Osteoblast (primary cell): ENCODE measurements at regions not wholly inside any gene's neighbourhood (a gene's known extent, or its start where the extent isn't known, plus 50 kb on each side); places are given as distances from the start of the nearest gene placed in this dataset.
A peak's percentile ranks its signal among the peaks of the same experiment; 100 is the strongest.

Source experiments
- DNase-seq: peaks from one replicate; pipeline ENCODE4 v3.0.0; 2011; ENCODE audit warnings: low spot score, mixed read lengths; ENCODE audit not compliant: insufficient read length; ENCODE audit errors: missing footprints
- H2AFZ ChIP-seq: 2 replicates; pipeline ENCODE4 v1.6.0; 2011; ENCODE audit warnings: mild to moderate bottlenecking, low read length
- H3K27ac ChIP-seq: 2 replicates; pipeline ENCODE4 v1.5.1; 2011; ENCODE audit warnings: mild to moderate bottlenecking, low read depth, low read length, moderate library complexity
- H3K27me3 ChIP-seq: 2 replicates; pipeline ENCODE4 v1.6.0; 2012; ENCODE audit warnings: mild to moderate bottlenecking, control low read depth, inconsistent platforms, low read length, moderate library complexity; ENCODE audit not compliant: insufficient read depth
- H3K36me3 ChIP-seq: 2 replicates; pipeline ENCODE4 v1.5.1; 2011; ENCODE audit warnings: mild to moderate bottlenecking, low read length, control low read depth, moderate library complexity; ENCODE audit not compliant: insufficient read depth
- H3K4me1 ChIP-seq: 2 replicates; pipeline ENCODE4 v1.5.1; 2011; ENCODE audit warnings: mild to moderate bottlenecking, low read length, control low read depth, moderate library complexity; ENCODE audit not compliant: insufficient read depth
- H3K4me2 ChIP-seq: 2 replicates; pipeline ENCODE4 v1.6.0; 2011; ENCODE audit warnings: mild to moderate bottlenecking, low read length; ENCODE audit not compliant: insufficient read depth
- H3K4me3 ChIP-seq: fragments of 200-600 bp; sonication (generic); 3 replicates; pipeline ENCODE4 v1.5.1; 2012; ENCODE audit warnings: mild to moderate bottlenecking, low read length, inconsistent platforms; ENCODE audit not compliant: insufficient read depth
- H3K79me2 ChIP-seq: 2 replicates; pipeline ENCODE4 v1.6.0; 2012; ENCODE audit warnings: mild to moderate bottlenecking, low read length, control low read depth, inconsistent platforms; ENCODE audit not compliant: insufficient read depth
- H3K9me3 ChIP-seq: 2 replicates; pipeline ENCODE4 v1.5.1; 2011; ENCODE audit warnings: low read depth, low read length, control low read depth
- H4K20me1 ChIP-seq: 2 replicates; pipeline ENCODE4 v1.6.0; 2012; ENCODE audit warnings: mild to moderate bottlenecking, low read length, control low read depth; ENCODE audit not compliant: insufficient read depth
- TF ChIP-seq, protein P1 (sequence below): IDR thresholded peaks from 2 replicates; pipeline ENCODE4 v1.5.1; 2011; ENCODE audit warnings: mild to moderate bottlenecking, low read depth, low read length, moderate library complexity; ENCODE audit errors: extremely low read depth

DNA sequence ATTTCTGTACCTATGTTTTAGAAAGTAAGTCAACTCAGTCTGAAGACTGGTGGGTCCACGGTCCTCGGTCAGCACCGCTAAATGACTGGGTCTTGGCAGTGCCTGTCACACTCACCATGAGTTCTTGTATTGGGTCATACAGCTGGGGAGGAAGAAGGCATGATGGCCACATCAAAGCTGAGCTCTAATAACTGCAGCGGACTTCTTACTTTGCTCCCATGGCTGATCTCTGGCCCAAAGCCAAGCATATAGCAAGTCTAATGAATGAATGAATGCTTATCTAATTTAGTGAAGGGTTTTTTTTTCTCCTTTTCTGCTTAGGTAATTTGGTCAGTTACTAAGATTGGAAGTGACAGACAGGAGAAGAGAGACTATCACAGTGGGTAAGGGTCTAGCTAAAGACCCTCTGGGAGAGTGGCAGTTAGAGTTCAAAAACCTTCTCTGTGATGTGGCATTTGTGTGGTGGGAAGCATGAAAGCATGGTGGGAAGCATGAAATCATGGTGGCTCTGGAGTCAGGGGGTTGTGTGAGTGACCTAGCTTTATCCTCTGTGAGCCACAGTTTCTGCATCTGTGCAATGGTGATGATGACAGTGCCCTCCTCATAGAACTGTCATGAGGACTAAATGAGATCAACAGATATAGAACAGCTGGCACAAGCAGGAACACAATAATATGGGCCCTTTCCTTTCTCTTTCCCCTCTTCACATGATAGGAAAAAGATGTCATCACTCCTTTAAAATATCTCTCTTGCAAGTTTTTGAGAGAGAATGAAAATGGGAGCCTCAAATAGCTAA is 78.9 kb upstream of the JAK1 start:
- Histone ChIP-seq H3K4me2 (no peak overlapping the region), H3K4me1 (no peaks in the 10 kb centered on the region), H3K9me3 (no peaks in the 10 kb centered on the region), H2AFZ (no peak overlapping the region), H3K36me3 (no peaks in the 10 kb centered on the region), H3K27ac (no peak overlapping the region), H3K79me2 (no peaks in the 10 kb centered on the region), H4K20me1 (no peaks in the 10 kb centered on the region), H3K4me3 (no peak overlapping the region), H3K27me3 (no peaks in the 10 kb centered on the region)
- TF ChIP-seq, protein P1, sequence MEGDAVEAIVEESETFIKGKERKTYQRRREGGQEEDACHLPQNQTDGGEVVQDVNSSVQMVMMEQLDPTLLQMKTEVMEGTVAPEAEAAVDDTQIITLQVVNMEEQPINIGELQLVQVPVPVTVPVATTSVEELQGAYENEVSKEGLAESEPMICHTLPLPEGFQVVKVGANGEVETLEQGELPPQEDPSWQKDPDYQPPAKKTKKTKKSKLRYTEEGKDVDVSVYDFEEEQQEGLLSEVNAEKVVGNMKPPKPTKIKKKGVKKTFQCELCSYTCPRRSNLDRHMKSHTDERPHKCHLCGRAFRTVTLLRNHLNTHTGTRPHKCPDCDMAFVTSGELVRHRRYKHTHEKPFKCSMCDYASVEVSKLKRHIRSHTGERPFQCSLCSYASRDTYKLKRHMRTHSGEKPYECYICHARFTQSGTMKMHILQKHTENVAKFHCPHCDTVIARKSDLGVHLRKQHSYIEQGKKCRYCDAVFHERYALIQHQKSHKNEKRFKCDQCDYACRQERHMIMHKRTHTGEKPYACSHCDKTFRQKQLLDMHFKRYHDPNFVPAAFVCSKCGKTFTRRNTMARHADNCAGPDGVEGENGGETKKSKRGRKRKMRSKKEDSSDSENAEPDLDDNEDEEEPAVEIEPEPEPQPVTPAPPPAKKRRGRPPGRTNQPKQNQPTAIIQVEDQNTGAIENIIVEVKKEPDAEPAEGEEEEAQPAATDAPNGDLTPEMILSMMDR, result no peak
- no peak for DNase-seq

GRCh38 chr1:65048335-65048734 is 82.0 kb upstream of the JAK1 start:
- DNase-seq, result peak; percentile 62
- Histone ChIP-seq H3K9me3 (no peaks in the 10 kb centered on the region), H3K27ac (no peak overlapping the region), H3K4me3 (no peak overlapping the region), H3K4me1 (no peaks in the 10 kb centered on the region), H2AFZ (no peak overlapping the region), H3K27me3 (no peaks in the 10 kb centered on the region), H4K20me1 (no peaks in the 10 kb centered on the region), H3K79me2 (no peaks in the 10 kb centered on the region), H3K4me2 (no peak overlapping the region), H3K36me3 (no peaks in the 10 kb centered on the region)
- TF ChIP-seq, protein P1, result no peak

GRCh38 chr1:65049941-65050713 is 83.8 kb upstream of the JAK1 start:
- H3K9me3 ChIP-seq, result no peaks in the 10 kb centered on the region

More at GRCh38 chr1:65049941-65050713, 83.8 kb upstream of the JAK1 start:
- DNase-seq, result no peak
- Histone ChIP-seq H3K79me2 (no peaks in the 10 kb centered on the region), H3K27me3 (no peaks in the 10 kb centered on the region), H3K4me3 (no peak overlapping the region), H2AFZ (no peak overlapping the region), H3K27ac (no peak overlapping the region), H3K4me2 (no peak overlapping the region), H4K20me1 (no peaks in the 10 kb centered on the region), H3K4me1 (no peaks in the 10 kb centered on the region), H3K36me3 (no peaks in the 10 kb centered on the region)
- TF ChIP-seq, protein P1, result no peak
